HUDEP-2 (cell line): ENCODE measurements at regions not wholly inside any gene's neighbourhood (a gene's known extent, or its start where the extent isn't known, plus 50 kb on each side); places are given as distances from the start of the nearest gene placed in this dataset.
"Not testable (repeated sequence)": the region's sequence is repeated elsewhere in the genome, so short reads cannot be mapped to it uniquely, and the experiment has no call there.

Experiments used
- DNase-seq, 76 experiments: peaks; one replicate each; lab custom pipeline; 2025; ENCODE audit not compliant: unreplicated experiment in 76 of 76; lab: John Stamatoyannopoulos, UW

DNA sequence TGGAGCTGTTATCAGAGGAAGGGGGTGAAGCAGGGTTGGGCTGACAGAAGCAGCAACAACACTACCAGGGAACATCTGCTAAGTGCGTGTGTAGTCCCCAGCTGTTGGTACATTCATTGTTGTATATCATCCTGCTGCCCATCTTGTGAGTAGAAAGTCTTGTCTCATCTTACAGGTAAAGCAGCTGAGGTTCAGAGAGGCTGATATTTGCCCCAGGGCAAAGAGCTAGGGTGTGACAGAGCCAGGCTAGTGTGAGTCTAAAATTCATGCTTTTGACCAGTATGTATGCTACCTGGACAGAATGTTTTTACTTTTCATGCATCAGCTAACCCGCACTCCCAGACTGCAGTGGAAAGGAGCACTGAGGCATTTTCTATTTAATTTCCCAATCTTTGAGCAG is 221.6 kb downstream of the STK31 start:
- no peak for DNase-seq

DNA sequence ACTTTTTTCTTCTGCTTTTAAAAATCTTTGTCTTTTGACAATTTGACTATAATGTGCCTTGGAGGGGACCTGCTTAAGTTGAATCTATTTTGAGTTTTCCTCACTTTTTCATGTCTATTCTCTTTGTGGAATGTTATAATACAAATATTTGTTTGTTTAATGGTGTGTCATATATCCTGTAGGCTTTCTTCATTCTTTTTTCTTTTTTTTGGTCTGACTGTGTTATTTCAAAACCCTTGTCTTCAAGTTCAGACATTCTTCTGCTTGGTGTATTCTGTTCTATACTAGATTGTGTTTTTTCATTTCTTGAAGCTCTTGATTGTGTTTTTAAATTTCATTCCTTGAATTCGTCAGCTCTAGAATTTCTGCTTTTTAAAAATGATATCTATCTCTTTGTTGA is 228.2 kb downstream of the STK31 start:
- DNase-seq, result no peak

DNA sequence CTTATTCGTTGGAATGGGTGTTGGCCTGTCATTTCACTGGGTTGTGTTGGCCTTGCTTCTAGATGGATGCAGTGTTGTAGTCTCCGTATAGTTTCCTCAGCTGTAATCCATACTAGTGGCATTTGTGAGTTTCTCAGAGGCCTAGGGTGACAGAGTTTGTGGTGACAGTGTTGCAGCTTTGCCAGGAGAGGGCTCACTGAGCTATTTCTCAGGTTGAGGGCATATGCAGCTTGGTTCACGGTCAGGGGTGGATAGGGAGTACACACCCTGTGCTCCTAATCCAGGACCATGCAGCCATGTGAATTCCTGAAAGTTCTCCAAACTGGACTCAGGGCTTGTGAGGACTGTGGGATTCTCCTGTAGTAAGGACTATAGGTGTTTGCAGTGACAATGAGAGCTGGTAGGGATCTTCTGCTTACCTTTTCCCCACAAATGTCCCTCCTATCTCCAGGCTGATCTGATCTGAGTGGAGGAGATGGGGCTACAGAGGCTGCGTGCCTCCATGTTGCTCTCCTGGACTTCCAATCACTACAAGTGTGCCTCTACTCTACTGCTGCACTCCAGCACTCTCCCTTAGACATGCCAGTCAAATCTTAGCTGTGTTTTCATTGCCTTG is 229.0 kb downstream of the STK31 start:
- DNase-seq, result peak in 26 of 76 experiments; percentile 1 to 48 (median 15)

DNA sequence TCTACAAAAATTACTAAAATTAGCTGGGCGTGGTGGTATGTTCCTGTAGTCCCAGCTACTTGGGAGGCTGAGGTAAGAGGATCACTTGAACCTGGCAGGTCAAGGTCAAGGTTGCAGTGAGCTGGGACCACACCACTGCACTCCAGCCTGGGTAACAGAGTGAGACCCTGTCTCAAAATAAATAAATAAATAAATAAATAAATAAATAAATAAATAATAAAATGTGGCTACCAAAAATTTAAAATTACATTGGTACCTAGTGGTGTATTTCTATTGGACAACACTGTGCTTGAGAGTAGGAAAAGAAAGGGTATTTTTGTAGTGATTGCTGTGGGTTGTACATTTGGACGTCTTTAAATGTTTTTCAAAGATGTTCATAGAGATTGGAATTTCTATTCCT is 229.7 kb downstream of the STK31 start:
- DNase-seq, result not testable (repeated sequence)

DNA sequence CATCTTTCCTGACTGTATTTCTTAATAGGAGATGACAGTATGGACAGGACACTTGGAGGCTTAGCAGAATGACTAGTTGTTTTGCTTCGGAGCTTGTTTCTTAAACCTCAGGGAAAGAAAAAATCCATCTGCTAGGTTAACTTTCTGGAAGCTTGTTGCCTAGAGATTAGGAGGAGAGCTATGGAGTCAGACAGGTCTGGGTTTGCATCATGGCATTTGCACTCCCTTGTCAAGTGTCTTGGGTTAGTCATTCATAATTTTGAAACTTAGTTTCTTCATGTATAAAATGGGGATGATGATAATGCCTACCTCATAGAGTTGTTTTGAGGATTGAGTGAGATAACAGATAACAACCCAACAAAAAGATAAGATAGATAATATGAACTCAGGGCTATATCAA is 231.5 kb downstream of the STK31 start:
- no peak for DNase-seq

DNA sequence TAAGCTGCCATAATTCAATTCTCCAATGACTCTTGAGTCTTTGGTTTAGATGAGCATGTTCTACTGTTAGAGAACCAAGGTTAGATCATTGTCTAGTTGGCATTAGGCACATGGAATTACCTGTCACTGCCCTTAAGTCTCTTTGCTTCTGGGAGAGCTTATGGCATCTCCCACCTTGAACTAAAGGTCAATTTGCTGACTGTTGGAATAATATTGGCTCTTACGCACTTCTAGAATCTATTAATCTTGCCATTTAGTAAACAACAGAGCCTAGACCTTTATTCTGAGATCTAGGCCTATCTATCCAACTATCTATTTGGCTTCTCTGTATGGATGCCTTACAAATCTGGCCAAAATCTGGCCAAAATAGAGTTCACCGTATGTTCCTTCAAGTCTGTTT is 232.0 kb downstream of the STK31 start:
- no peak for DNase-seq

DNA sequence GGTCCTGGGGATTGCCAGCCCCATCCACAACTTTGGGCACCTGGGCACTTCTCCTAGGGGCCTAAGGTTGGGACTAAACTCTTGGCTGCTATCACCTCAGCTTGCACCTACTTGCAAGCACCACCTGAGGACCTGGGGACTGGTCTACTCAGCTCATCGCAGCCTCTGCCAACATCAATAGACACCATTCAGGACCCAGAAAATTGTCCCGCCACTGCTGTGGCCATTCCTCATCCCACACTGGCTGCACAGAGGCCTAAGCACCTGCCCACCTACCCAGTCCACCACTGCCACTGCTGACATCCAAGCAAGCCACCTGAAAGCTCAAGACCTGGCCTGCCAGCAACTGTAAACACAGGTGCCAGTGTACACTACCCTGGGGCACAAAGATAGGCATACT is 234.1 kb downstream of the STK31 start:
- no peak for DNase-seq

DNA sequence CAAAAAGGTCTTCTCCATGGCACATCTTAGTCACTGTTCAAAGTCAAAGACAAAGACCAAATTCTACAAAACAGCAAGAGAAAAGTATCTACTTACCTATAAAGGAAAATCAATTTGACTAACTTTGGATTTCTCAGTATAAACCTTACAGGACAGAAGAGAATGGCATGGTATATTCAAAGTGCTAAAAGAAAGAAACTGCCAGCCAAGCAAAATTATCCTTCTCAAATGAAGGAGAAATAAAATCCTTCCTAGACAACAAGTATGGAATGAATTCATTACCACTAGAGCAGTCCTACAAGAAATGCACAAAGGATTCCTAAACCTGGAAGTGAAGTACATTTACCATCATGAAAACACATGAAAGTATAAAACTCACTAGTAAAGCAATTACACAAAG is 235.5 kb downstream of the STK31 start:
- DNase-seq, result no peak

DNA sequence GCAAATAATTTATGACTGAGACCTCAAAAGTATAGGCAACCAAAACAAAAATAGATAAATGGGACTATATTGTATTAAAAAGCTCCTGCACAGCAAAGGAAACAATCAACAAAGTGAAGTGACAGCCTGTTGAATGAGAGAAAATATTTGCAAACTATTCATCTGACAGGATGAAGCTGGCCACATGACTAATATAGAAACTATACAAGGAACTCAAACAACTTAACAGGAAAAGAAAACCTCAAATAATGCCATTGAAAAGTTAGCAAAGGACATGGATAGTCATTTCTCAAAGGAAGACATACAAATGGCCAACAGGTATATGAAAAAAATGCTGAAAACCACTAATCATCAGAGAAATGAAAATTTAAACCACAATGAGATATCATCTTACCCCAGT is 245.1 kb downstream of the STK31 start:
- no peak for DNase-seq

DNA sequence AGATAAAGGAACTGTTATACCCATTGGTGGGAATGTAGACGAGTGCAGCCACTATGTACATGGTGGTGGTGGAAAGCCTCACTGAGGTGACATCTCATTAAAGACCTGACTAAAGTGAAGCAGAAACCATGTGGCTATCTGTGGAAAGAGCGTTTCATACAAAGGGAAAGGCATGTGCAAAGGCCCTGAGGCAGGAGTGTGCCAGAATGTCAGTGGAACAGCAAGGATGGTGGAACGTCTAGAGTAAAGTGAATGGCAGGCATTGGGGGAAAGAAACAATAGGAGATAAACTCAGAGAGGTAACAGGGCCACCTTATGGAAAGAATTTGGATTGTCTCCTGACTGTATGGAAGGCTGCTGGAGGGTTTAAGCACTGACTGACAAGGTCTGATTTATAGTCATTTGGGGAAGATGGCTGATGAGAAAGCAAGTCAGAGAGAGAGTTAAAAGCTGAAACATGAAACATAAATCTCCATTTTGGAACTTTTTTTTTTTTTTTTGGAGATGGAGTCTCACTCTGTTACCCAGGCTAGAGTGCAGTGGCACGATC is 245.7 kb downstream of the STK31 start:
- DNase-seq, result no peak

DNA sequence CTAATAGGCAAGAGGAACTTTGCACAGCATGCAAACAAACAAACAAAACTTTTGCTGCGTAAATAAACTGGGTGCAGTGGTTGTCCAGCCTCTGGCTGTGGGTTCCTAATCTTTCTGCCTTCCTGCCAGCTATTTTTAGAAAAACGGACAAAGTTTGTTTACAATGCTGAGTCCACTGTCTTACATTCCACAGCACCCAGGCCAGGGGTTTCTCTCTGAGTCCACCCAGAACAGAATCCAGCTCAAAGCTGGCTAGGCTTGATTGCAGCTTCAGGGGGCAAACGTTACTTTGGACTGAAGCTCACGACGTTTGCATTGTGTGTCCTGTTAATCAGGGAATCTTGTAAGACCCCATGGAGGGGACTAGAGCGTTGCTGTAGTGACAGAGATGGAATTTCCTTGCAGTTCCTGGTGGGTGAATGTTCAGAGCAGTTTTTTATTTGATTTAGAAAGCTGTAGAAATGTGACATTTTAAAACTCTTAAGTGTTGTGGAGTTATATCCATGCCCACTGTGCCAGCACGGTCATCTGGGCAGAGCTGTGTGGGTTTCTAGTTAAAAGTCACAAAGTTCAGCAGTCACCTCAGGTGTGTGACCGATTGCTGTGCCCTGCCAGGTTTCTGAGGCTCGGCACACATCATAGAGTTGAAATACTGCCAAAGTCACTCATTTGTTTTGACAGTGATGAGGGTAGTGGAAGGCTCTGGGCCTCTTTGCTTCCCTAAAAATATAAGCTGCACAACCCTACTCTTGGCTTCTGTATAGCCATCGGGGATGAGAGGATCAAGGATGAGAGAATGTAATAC is 247.0 kb downstream of the STK31 start:
- DNase-seq, result no peak

DNA sequence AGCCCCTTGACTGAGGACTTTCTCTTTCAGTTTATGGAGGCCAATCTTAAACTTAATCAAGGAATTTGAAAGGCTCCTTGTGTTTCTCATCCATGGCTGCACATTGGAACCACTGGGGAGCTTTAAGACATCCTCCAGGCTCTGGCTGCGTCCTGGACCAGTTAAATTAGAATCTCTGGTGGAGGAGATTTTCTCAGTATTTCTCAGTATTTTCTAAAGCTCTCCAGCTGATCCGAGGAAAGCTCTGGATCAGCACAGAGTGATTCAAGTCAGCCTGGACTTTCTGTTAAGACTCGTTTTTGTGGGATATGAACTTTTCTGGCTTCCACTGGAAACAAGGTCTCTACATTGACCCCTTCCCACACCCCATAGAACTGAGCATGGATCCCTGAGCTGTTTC is 249.8 kb downstream of the STK31 start:
- DNase-seq, result no peak

DNA sequence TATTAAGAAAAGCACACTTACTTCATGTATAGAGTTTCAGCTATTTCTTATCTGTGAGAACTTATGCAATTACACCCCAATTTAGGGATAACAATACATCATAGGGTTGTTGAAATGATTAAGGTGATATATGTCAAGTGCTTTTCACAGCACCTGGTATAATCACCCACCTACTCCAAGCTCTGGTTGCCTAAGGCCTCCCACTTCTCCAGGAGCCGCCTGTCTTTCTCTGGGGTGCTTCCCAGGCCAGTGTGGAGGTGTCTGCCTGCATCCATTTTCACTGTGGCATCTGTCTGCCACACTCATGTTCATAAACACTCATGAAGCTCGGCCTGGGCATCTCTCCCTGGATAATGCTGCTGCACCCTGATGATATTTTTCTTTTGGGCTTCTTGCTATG is 250.3 kb downstream of the STK31 start:
- no peak for DNase-seq

DNA sequence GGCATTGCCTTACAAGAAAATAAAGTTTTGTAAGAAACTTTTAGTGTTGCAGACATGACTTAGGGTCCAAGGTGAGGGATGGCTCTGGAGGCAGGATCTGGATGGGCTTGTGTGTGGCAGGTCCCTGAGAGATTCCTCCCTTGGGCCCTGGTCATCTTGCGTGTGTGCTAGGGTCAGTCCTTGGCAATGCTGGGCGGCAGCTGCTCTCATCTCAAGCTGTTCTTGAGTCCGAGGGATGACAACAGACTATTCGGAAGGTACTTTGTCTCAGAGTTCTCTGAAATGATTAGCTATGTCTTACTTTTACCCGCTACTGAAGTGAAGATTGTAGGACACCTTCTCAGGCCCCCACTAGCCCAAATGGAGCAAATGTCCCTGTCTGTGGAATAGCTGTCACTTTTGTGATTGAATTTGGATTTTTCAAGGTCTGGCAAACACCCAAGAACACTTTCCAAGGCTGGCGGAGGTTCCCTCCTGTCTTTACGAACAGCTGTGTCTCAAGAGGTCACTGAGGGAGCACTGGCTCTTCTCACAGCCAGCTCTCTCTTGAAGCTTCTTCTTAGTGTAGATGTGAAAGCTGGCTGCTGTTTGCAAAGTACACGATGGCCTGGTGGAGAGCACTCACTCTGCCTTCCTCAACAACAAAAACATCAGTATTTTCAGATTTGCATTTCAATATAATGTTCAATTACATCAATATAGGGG is 253.6 kb downstream of the STK31 start:
- no peak for DNase-seq

DNA sequence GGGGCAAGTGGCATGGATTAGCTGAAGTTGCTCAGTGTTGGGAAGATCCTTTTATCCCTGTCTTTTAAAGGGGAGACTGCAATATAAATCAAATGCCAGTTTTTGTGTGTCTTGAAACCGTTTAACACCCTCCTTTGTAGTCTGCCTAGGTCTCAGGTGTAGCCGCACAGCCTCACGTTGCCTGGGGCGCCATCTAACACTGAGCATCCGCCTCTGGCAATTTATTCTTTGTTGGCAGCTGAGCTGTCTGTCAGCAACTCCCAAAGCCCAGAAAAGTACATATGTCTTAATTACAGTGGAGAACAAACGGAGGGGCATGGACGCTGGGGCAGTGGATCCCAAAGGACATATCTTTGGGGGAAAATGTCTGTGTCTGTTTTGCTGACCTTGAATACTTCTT is 254.7 kb downstream of the STK31 start:
- DNase-seq, result no peak

DNA sequence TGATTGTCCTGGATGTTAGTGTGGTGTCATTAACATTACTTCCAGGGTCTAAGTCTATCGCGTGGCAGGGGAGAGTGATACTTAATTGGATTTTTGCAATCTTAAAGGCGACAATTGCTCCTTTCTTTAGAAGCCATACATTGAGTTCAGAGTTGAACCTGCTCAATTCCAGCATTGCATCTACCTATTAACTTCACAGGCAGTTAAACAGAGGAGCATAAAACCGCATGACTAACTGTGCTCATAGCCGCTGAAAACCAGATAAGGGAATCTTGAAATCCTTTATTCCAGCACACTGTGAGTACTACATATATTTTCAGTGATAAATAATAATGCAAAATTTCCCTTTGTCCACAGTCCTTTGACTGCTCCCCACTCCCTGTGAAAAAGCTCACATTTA is 255.3 kb downstream of the STK31 start:
- no peak for DNase-seq

DNA sequence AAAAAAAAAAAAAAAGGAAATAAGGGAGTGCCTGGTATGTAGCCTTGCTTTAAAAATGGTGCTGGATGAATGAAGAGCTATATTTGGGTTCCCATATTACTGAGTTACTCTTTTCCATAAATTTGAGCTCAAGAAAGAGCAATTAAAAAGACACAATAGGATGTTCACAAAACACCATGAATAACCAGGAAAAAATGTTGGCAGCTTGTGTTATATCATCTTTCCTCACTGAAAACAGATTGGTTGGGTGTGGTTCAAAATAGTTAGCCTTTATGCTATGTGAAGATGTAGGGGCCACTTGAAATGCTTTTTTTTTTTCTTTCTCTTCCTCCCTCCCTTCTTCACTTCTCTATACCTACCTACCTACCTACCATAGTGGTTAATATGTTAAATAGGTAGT is 256.9 kb downstream of the STK31 start:
- DNase-seq, result no peak

DNA sequence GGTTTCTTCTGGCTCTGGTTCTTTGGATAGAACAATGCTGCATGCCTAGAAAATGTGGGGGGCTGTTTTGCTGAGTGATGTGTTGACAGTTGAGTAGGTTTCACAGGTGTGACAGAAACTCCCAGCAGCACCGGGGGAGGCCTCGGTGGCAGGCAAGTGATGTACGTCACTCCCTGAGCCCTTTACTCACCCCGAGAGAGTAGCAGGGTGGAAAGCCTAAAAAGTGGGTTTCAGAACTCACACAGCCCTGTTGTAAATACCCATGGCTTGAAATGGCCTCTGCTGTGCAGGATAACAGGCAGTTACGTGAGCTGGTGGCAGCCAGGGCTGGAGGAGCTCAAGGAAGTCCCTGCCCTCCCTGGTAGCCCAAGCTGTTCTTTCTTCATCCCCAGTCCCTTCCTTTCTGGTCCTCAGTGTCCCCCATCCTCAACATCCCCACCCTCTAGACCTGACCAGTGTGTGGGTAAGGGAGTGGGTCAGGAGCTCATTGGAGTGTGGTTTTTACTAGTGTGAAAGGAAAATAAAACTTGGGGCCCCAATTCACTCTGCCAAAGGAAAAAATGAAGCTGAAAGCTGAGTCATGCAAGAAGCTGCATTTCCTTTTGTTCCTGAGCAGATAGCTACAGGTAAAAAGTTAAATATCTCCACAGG is 258.1 kb downstream of the STK31 start:
- DNase-seq, result no peak

DNA sequence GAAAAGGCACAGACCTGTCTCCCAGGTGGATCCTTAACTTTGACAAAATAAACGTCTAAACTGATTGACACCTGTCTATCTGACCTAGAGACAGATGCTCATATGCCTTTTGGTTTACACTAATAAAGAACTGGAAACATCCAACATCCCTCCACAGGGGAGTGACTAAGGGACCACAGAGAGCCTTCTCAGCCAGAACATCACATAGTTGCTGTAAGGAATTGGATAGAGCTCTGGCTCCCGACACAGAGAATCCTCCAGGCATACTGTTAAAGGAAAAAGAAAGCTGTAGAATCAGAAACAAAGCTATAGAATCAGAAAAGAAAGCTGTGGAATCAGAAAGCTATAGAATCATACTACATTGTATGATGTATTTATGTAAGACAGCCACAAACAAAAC is 258.8 kb downstream of the STK31 start:
- no peak for DNase-seq

DNA sequence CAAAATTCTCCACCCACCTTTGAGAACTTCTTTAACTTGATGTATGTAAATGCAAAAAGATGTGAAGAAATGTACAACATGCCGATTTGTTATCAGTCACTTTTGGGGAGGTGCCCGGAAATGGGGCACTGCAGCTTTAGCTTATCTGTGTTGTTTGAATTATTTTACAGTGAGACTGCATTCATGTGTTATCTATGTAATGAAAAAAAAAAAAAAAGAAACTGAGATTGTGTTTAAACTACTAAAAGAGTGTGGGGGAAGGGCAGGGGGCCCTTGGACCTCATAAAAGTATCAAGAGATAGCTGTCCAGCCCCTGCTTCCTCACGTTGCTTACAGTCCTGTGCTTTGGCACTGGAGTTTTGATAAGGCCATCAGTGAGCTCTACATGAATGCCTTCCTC is 259.4 kb downstream of the STK31 start:
- no peak for DNase-seq

DNA sequence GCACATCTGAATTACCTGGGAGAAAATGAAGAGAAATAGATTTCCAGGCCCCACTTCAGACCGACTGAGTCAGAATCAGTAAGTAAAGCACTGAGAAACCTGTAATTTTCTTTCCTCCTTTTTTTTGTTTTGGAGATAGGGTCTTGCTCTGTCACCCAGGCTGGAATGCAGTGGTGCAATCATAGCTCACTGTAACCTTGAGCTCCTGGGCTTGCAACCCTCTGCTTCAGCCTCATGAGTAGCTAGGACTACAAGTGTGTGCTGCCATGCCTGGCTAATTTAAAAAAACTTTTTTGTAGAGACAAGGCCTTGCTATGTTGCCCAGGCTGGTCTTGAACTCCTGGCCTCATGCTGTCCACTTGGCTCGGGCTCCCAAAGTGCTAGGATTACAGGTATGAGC is 260.2 kb downstream of the STK31 start:
- no peak for DNase-seq
